ENCODE measurements at regions not wholly inside any gene's neighbourhood (a gene's known extent, or its start where the extent isn't known, plus 50 kb on each side); places are given as distances from the start of the nearest gene placed in this dataset.

- no peak for DNase-seq
Measured at GRCh38 chr1:30037251-30038118, 685.9 kb downstream of the MATN1 start.

GRCh38 chr1:30036666-30037065, 686.7 kb downstream of the MATN1 start:
- no peak for DNase-seq

- DNase-seq, result no peak
Measured at GRCh38 chr1:30036229-30036547, 687.2 kb downstream of the MATN1 start.

GRCh38 chr1:30035522-30036228, 687.7 kb downstream of the MATN1 start:
- DNase-seq, result no peak

- peak; percentile 81 for DNase-seq
Measured at GRCh38 chr1:30034627-30035521, 688.5 kb downstream of the MATN1 start.

- DNase-seq, result no peak
Measured at GRCh38 chr1:30034105-30034626, 689.2 kb downstream of the MATN1 start.

- no peak for DNase-seq
Measured at GRCh38 chr1:30033256-30034104, 689.9 kb downstream of the MATN1 start.

- no peak for DNase-seq
Measured at GRCh38 chr1:30032302-30032701, 691.1 kb downstream of the MATN1 start.

GRCh38 chr1:30029677-30030076, 693.7 kb downstream of the MATN1 start:
- DNase-seq, result no peak

- DNase-seq, result no peak
Measured at GRCh38 chr1:30028939-30029338, 694.4 kb downstream of the MATN1 start.

GRCh38 chr1:30028283-30028682, 695.1 kb downstream of the MATN1 start:
- no peak for DNase-seq

GRCh38 chr1:30027247-30027646, 696.1 kb downstream of the MATN1 start:
- DNase-seq, result no peak

GRCh38 chr1:30024411-30025195, 698.8 kb downstream of the MATN1 start:
- no peak for DNase-seq

GRCh38 chr1:30023339-30024022, 699.9 kb downstream of the MATN1 start:
- DNase-seq, result no peak

GRCh38 chr1:30014031-30014430, 709.4 kb downstream of the MATN1 start:
- no peak for DNase-seq

- no peak for DNase-seq
Measured at GRCh38 chr1:30012455-30013440, 710.6 kb downstream of the MATN1 start.

GRCh38 chr1:30011970-30012369, 711.4 kb downstream of the MATN1 start:
- DNase-seq, result no peak

GRCh38 chr1:30010506-30011106, 712.8 kb downstream of the MATN1 start:
- DNase-seq, result no peak

GRCh38 chr1:30009720-30010119, 713.7 kb downstream of the MATN1 start:
- DNase-seq, result no peak

Measured in DMS153 (cell line).